ENCODE measurements at regions not wholly inside any gene's neighbourhood (a gene's known extent, or its start where the extent isn't known, plus 50 kb on each side); places are given as distances from the start of the nearest gene placed in this dataset.

GRCh38 chr5:103745353-103746065 lies 182.9 kb upstream of the NUDT12 start:
- no peak for ATAC-seq (ENCODE audit: low read depth)
- Histone ChIP-seq H3K9me3 (ENCODE audit: control insufficient read depth, insufficient read depth, low read length) (no peaks in the 10 kb centered on the region), H4K8ac (ENCODE audit: low read depth in 2 of 2, low read length in 2 of 2) (no peak overlapping the region), H2BK20ac (ENCODE audit: low read depth, low read length) (no peak overlapping the region), H2AK9ac (replicated peaks; ENCODE audit: low read depth, low read length, poor library complexity) (no peak overlapping the region), H3K36me3 (ENCODE audit: control insufficient read depth, insufficient read depth, low read length) (no peaks in the 10 kb centered on the region), H3K4me2 (ENCODE audit: low read depth, low read length) (no peak overlapping the region), H4K20me1 (ENCODE audit: insufficient read depth, low read length) (no peaks in the 10 kb centered on the region), H3K27ac (ENCODE audit: insufficient read depth, low read length) (no peak overlapping the region), H3K9ac (ENCODE audit: low read depth, low read length) (no peak overlapping the region), H2AK5ac (ENCODE audit: low read depth, low read length) (no peak overlapping the region), H2AFZ (replicated peaks; ENCODE audit: low read length, poor library complexity) (no peak overlapping the region), H3K9me1 (ENCODE audit: insufficient read depth, low read length) (no peaks in the 10 kb centered on the region), H3K4ac (ENCODE audit: low read depth, low read length) (no peak overlapping the region), H3K56ac (ENCODE audit: extremely low read depth, insufficient read depth, low read length) (no peak overlapping the region), H4K5ac (ENCODE audit: low read depth, low read length) (no peak overlapping the region), H3K4me1 (ENCODE audit: control insufficient read depth, insufficient read depth, low read length) (no peaks in the 10 kb centered on the region), H2BK5ac (ENCODE audit: low read depth, low read length, poor library complexity, severe bottlenecking) (no peak overlapping the region), H3K23ac (ENCODE audit: low read depth, low read length) (no peak overlapping the region), H4K91ac (ENCODE audit: insufficient read depth, low read depth, low read length) (no peak overlapping the region), H3K4me3 (ENCODE audit: insufficient read depth, low read depth, low read length) (no peak overlapping the region), H3K18ac (ENCODE audit: low read depth, low read length) (no peak overlapping the region), H3K14ac (replicated peaks; ENCODE audit: low read depth, low read length) (no peak overlapping the region), H3K27me3 (ENCODE audit: control insufficient read depth, insufficient read depth, low read length) (no peaks in the 10 kb centered on the region), H2BK120ac (ENCODE audit: low read depth, low read length) (no peak overlapping the region), H2BK15ac (ENCODE audit: low read depth, low read length) (no peak overlapping the region), H3K79me1 (ENCODE audit: low read depth in 1 of 2, low read length in 2 of 2) (no peaks in the 10 kb centered on the region)
- intact Hi-C loops (cut with micrococcal nuclease) (no loop called here), dilution Hi-C loops (cut with HindIII; ENCODE audit: low sequenced_read_pairs, unreplicated experiment) (no loop called here), in situ Hi-C loops (cut with MboI; ENCODE audit: low sequenced_read_pairs) (no loop called here)
- no TSS peak for BruUV-seq (replicated peaks)
- TF ChIP-seq CHD1 (IDR thresholded peaks at IDR 0.05; ENCODE audit: low read depth, low read length) (no peak), CTCF (conservative IDR thresholded peaks at IDR 0.05; ENCODE audit: low read depth, low read length) (no peak), RFX5 (IDR thresholded peaks at IDR 0.05; ENCODE audit: low read depth, low read length) (no peak), POLR2A (IDR thresholded peaks at IDR 0.05; ENCODE audit: low read depth, low read length) (no peak), RCOR1 (IDR thresholded peaks at IDR 0.05; ENCODE audit: insufficient replicate concordance, low read length) (no peak), FOS (IDR thresholded peaks at IDR 0.05; ENCODE audit: low read depth, low read length) (no peak), NFE2L2 (IDR thresholded peaks at IDR 0.05; ENCODE audit: low read depth, low read length) (no peak), MAFK (IDR thresholded peaks at IDR 0.05; ENCODE audit: low read depth, low read length) (no peak), ELK1 (IDR thresholded peaks at IDR 0.05; ENCODE audit: borderline replicate concordance, low read depth, low read length) (no peak), MAZ (IDR thresholded peaks at IDR 0.05; ENCODE audit: borderline replicate concordance, low read depth, low read length) (no peak), RAD21 (IDR thresholded peaks at IDR 0.05; ENCODE audit: low read length) (no peak)
- DNase-seq: no peak
- WGBS, 2 experiments (ENCODE audit: extremely low coverage in 2 of 2, insufficient read length in 1 of 2): 94% methylated on average over 2 of the region's 2 CpGs; no CpG with 5 or more reads in 1 of the 2 experiments
- ChIA-PET CTCF (no interaction called here), POLR2A (ENCODE audit: unreplicated experiment) (no interaction called here)

All from IMR-90 (cell line).